ENCODE measurements at regions not wholly inside any gene's neighbourhood (a gene's known extent, or its start where the extent isn't known, plus 50 kb on each side); places are given as distances from the start of the nearest gene placed in this dataset.
"Not testable (repeated sequence)": the region's sequence is repeated elsewhere in the genome, so short reads cannot be mapped to it uniquely, and the experiment has no call there.

DNA sequence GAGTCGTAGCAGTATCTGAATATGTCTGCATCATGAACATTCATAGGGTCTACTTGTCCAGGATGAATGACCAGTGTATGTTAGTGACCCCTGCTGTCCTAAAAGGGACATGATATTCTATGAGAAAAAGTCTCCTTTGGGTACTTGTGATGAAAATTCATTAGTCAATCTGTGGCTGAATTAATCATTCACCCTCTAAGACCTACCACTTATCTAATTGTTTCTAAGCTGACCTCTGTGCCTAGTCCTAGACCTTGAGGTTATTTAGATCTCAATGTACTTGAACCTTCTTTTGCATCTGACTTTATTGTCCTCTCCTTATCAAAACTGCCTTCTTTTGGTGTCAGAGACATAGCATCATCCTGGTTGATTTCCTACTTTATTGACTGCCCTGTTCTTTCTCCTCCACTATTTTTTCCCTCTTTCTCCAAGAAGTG, 799.3 kb downstream of the DIPK2A start:
- peak; percentile 35 for DNase-seq

DNA sequence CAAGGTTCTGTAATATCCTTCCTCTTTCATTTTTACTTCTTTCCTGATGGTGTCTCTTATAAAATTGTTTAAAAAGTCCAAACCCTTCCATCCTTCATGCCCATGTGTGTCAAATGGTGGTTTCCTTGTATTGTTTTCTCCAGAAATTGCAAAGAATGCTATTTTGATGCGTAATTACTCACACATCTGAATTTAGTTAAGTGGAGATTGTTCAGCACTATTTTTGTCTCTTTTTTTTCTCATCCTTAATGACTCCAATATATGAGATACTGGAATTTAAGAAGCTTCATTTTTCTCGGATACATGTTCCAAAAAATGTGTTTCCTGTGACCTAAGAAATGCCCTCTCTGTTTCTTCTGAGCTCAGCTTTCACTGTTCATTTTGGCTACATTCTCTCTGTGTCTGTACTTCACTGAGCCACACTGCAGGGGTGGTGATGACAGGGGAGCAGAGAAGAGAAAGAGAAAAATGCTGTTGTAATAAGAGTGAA, 799.8 kb downstream of the DIPK2A start:
- DNase-seq, result no peak

DNA sequence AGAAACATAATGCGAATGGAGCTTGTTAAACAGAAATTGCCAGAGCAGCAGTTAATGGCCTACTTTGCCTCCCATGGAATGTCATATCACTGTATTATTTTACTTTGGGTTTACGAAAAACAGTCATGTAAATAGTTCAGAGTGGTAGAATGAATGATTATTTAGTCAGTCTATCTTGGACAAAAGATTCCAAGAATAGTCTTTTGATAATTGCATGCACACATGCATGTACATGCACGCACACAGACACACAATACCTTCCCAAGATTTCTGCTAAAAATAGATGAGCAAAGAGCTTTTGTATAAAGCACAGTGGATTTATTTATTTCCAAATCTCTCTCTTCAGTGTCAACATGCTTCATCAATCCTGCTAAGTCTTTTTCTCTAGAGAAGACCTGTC, 800.7 kb downstream of the DIPK2A start:
- no peak for DNase-seq

DNA sequence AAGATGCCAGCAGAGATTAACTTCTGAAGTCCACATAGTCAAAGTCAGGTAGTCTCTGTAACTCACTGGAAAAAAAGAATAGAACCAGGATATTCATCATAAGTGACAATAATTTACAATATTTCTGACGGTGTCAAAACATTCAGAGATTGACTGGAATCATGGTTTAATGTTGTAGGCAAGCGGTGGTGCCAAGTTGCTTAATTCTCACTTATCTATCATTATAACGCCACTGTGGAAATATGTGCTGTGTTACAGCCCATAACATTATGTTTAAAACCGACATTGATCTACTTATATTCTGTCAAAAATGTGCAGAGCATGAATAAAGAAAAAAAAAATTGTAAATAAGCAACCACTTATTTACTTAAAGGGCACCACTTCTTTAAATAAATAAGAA, 801.7 kb downstream of the DIPK2A start:
- no peak for DNase-seq

DNA sequence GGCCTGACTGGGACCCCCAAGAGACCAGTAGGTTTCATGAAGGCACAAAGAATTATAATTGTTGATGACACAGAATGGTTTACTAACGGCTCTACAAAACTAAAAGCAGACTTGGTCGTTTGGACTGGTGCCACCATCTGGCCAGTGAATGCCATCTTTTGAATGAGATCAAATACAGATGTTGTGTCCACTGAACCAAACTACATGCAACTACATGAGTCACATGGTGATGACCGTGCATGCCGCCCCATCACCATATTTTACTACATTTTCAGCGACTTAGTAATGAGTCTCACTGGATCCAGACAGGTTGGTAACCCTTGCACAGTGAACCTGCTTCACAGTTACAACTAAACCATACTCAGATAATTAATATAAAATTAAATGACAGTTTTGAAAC, 803.3 kb downstream of the DIPK2A start:
- peak; percentile 4 for DNase-seq

DNA sequence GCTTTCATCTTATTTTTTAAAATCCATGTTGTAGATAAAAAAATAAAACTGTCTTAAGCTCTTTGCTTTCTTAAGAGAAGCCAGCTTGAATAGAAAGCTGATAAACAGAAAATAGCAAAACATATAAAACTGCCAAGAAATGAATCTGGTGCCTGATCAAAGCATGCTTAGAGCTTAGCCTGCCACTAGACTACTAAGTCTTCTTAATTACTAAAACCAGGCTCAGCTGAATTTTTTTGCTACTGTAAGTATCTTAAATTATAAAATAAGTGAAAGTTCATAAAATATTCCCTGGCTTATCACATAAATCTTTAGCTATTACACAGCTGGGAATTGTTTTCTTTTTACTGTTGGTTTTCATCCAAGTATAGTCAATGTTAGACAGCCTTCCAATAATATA, 803.9 kb downstream of the DIPK2A start:
- no peak for DNase-seq

DNA sequence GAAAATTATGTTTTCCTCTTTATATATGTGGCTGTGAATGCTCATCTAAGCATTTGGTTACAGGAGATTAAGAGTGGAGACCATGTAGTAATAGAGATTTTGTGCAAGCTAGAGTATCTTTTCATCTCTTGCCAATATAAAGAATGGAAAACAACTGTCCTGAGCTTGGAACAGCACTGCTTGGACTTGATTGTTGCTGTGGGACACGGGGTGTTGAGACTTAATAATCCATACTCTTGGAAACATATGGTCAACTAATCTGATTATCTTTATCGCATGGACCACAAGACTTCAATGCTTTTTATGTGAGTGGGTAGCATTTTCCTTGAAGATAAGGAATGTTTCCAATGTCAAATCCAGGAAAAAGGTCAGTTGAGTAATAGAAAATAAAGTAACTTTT, 806.3 kb downstream of the DIPK2A start:
- DNase-seq, result no peak

DNA sequence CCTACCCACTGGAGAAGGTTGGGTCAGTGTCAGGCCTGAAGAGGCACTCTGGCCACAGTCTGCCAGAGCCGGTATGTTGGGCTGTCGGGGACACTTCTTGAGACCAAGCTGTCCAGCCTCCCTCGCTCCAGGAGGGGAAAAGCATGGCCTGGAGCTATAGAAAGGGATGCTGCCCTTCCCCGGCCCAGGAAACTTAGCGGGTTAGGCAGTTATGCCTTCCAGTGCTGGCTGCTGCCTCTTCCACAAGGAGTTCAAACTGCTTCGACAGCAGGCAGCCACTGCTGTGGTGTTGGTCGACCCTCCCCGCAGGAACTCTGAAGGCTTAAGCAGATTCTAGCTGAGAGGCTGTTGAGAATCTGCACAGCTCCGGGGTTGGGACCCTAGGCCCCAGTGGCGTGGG, 819.4 kb downstream of the DIPK2A start:
- no peak for DNase-seq

DNA sequence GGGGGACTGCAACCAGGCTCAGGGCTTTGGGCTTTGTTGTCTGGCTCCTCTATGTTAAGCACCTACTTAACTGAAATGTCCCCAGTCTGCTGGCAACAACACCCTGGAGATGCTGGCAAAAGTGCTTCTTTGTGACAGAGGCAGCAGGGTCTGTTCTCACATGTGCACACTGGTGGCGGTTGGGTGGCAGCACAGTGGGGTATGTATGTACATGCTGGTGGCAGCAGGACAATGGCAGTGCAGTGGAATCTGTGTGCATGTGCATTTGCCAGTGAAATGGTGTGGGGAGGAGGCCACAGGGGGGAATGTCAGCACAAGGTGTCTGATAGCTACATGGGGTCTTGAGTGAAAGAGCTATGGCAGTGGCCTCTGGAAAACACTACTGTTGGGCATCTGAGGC, 830.3 kb downstream of the DIPK2A start:
- DNase-seq, result no peak

DNA sequence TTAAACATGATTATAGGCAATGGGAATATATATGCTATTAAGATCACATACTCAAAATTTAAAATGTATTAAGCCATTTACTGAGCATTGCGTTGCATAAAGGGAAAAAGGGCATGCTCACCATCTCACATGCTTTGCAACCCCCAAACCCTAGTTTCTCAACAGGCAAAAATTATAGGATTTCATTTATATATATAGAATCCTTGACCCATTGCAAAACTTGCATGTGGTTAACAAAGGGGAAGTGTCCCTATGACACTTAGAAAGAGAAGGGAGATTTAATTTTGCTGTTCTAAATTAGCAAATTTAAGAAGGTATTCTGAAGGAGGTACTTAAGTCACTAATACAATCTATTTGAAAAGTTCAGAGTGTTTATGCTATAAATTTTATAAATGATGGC, 837.8 kb downstream of the DIPK2A start:
- DNase-seq, result no peak

DNA sequence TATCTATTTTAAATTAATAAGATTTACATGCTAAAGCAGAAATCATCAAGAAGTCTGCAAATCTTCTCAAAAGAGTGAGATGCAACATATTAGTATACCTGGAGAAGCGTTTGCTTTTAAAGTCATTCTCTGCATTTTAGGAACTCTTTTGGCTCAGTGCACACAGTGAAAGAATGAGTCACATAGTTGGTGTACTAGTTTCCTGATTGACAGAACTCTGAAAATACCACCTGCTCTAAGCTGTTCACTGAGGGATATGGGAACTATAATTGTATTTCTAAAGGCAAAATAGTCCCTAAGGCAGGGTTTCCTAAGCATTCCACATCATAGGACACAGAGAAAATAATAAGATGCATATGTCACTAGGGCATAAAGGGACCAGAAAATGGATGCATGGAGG, 838.5 kb downstream of the DIPK2A start:
- no peak for DNase-seq

DNA sequence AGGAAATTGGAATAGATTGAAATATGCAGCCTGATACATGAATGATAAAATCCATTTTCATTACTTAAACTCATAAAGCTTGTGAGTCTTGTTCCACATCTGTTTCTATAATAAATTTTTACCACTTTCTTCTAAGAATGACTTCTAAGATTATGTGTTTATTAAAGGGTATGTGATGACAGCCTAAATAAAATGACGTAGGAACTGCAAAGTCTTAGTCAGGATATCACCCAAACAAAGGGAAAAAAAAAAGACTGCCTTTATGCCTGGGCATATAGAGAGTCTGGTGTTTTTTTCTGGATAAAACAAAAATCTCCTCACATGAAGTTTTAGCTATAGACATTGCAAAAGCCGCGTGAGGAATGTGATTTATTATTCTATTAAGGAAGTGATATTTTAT, 844.0 kb downstream of the DIPK2A start:
- no peak for DNase-seq

DNA sequence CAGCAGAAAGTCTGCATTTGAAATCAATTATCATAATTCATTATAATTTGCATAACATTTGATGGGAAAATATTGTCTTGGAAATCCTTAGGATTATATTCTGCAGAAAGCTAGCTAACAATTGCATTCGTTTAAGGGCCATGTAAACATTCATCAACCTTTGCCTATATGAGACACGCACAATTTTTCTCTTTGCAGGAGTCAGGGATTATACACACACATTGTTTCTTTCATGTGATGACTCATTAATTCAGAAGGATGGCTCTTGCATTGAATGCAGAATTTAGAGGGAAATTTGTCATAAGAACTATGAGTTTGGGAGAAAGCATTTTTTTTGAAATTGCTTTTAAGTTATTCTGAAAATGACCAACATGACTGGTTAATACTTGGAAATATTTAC, 844.7 kb downstream of the DIPK2A start:
- DNase-seq, result no peak

DNA sequence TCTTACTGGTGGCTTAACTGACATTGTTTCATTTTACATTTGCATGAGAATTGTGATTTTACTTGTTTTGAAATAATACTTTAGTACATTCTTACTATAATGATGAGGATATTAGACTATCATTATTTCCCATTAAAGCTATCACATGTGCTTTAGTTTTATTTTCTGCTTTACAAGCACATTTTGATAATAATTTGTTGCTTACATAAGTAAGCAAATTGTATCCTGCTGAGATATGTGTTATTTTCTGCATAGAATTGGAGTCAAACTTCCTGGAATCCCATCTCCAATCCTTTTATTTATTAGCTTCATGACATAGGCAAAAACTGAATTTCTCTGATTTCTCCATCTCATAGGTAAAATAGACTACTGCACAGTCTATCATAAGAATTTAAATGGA, 847.4 kb downstream of the DIPK2A start:
- DNase-seq, result no peak

DNA sequence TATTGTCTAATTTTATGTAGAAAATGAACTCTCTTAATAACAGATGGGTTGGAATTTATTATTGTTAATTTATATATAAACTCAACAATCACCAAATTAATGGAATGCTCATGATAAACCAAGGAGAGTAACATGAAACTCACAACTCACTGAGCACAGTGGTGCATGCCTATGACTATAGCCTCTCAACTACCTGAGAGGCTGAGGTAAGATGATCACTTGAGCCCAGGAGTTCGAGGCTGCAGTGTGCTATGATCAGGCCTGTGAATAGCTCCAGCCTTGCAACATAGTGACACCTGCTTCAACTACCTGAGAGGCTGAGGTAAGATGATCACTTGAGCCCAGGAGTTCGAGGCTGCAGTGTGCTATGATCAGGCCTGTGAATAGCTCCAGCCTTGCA, 848.6 kb downstream of the DIPK2A start:
- not testable (repeated sequence) for DNase-seq

DNA sequence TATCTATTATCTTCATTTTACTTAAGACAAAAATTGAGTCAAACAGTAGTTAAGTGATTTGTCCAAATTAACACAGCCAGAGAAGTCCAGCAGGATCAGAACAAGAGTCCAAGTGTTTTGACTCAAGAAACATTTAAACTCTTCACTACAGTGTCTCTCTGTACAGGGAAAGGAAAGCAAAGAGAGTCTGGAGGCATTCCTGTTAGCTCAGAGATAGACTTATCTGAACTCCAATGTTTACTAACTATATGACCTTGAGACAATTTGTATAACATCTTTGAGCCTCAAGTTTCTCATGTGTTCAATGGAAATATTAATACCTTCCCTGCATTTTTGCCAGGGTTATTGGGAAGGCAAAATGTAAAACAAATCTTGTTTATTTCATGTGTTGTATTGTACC, 849.1 kb downstream of the DIPK2A start:
- no peak for DNase-seq

DNA sequence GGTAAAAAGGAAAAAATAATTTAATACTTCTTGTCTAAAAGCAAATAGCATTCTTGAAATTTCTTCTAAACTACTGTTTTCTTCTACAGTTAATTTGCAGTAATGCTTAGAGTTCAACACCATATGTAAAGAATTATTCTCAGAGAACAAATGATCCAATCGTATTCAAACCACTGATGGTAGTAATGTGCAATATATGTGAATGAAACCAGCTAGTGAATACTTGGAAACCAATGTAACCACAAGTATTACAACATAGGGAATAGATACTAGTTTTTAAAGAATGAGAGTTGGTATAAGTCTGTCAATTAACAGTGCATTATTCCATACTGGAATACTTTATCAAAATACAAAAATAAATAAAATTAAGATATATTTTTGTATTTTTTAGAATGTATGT, 850.0 kb downstream of the DIPK2A start:
- no peak for DNase-seq

DNA sequence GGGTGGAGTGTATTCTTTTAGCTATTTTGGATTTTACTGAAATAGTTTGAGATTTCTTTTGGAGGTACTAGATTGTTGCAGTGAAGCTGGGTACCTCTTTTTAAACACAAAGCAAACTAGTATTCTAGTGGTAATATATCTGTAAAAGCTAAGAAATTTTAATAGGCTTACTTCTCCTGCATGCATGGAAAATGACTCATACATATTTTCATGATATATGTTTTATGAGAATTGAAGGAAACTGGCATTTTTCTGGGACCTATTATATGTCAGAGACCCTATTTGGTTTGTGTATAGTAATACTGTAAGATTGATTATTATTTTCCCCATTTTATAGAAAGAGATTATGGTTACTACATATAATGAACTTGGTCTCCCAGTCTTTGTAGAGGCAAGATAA, 851.0 kb downstream of the DIPK2A start:
- no peak for DNase-seq

DNA sequence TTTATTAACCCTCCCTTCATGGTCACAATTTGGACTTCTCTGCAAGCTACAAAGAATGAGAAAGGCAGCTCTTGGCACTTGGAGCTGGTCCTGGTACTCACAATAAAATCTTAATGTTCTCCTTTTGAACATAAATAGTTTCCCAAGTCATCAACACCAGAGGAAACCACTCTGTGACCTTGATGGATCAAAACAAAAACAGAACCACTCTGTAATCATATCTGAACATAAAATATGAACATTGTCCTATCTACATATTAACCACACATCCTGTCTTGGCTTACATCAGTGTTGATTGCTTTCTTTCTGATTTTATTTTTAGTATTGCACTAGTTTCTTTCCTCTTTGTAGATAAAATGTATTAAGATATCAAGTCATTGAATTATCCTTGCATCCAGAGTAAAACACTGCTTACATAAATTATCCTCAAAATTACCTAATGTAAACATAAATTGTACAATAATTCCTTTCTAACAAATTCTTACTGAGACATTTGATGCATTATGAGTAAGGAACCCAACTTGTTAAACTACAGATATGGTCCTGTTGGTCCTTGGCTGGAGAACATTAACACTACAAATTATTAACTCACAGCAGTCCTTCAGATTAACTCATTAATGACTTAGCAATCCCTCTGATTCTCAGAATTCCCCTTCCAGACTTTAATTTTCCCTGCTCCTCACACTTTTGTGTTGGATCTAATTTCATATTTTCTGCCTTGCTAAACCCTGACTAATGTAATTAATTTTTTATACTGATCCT, 860.5 kb downstream of the DIPK2A start:
- DNase-seq, result no peak

DNA sequence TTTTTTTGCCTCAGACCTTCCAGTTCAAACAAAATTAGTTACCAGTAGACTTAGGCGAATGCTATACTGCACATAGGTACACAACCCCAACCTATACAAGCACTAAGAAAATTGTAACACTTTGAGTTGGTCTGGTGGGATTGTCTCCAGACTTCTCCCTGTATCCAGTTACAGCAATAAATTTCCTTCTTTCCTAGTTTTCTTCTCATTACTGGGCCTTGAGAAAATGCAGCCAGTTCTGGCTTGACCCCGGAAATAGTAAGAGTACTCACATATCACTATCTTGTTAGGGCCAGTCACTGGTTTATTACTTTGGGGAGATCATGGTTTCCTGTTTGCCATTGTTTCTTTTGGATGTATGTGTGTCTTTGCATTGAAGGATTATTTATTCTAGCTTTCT, 868.4 kb downstream of the DIPK2A start:
- no peak for DNase-seq

DNA sequence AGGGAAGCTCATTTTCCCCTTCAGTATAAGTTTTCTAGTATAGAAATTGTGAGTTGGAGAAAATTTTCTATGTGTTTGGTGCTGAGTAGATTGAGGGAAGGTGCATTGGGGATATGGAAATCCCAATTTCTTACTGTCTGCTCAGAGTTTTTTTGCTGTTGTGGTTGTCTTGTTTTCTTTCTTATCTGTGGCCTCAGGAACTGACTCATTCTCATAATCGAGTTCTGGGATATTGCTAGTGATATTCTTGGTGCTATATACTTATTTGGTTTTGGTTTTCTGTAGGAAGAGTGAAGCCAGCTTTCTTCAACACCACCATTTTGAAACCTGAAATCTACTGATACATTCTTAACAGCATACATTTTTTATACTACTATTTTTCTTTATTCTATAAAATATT, 869.2 kb downstream of the DIPK2A start:
- DNase-seq, result no peak

DNA sequence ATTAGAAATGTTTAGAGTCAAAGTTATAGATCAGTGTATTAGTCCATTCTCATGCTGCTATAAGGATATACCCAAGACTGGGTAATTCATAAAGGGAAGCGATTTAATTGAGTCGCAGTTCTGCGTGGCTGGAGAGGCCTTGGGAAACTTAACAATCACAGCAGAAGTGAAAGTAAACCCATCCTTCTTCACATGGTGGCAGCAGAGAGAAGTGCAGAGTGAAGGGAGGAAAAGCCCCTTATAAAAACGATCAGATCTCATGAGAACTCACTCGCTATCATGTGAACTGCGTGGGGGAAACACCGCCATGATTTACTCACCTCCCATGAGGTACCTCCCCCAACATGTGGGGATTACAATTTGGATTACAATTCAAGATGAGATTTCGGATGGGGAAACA, 871.5 kb downstream of the DIPK2A start:
- DNase-seq, result no peak

DNA sequence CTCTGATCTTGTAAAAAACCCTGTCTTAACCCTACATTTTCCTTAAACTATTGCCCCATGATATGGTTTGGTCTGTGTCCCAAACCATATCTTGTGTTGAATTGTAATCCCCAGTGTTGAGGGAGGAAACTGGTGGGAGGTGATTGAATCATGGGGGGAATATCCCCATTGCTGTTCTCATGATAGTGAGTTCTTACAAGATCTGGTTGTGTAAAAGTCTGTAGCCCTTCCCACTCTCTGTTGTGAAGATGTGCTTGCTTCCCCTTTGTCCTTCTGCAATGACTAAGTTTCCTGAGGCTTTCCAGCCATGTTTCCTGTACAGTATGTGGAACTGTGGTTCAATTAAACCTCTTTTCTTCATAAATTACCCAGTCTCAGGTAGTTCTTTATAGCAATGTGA, 881.4 kb downstream of the DIPK2A start:
- DNase-seq, result no peak

DNA sequence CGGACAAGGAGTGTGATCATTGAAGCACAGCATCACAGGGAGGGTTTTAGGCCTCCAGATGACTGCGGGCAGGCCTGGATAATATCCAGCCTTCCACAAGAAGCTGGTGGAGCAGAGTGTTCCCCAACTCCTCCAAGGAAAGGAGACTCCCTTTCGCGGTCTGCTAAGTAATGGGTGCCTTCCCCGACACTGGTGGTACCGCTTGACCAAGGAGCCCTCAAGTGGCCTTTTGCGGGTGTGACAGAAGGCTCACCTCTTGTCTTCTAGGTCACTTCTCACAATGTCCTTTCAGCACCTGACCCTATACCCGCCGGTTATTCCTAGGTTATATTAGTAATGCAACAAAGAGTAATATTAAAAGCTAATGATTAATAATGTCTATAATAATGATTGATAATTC, 882.4 kb downstream of the DIPK2A start:
- not testable (repeated sequence) for DNase-seq

DNA sequence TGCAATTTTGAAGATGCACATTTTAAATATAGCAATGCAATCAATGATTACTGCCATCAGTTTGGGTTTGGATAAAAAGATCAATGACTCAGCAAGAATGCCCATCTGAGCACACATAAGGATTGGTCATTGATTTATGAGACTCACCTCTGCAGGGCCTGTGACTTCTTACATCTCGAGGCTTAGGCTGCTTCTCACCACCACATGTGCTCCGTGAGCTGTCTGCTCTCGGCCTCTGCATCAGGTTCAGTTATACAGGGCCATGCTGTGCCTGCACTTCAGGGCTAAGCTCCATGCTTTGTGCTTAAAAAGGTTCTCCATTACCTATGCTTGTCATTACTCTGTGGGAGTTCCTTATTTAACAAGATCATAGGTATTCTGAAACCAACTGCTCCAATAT, 887.5 kb downstream of the DIPK2A start:
- no peak for DNase-seq
